ENCODE measurements at regions not wholly inside any gene's neighbourhood (a gene's known extent, or its start where the extent isn't known, plus 50 kb on each side); places are given as distances from the start of the nearest gene placed in this dataset.

DNA sequence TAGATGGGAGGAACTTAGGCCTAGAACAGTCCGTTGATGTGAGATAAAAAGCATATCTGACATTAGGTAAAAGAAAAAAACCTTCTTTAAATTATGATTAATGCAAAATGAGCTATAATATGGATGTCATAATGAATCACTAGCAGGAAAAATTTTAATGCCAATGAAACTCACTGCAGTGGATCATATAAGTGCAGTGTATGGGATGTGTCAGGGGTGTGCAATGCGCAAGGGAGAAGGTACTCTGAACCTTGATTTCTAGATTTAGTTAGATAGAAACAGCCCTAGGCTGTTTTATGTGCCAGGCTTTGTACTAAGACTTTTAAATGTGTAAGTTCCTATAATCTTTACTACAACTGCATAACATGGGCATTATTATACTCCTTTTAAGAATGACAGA lies 50.4 kb upstream of the NXPH2 start:
- TF ChIP-seq EZH2 (IDR thresholded peaks at IDR 0.05; ENCODE audit: low read length, unreplicated experiment) (no peak), EZH2phosphoT487 (IDR thresholded peaks at IDR 0.05; ENCODE audit: borderline replicate concordance, low read length) (no peak)
- TF ChIP-seq, protein P1, sequence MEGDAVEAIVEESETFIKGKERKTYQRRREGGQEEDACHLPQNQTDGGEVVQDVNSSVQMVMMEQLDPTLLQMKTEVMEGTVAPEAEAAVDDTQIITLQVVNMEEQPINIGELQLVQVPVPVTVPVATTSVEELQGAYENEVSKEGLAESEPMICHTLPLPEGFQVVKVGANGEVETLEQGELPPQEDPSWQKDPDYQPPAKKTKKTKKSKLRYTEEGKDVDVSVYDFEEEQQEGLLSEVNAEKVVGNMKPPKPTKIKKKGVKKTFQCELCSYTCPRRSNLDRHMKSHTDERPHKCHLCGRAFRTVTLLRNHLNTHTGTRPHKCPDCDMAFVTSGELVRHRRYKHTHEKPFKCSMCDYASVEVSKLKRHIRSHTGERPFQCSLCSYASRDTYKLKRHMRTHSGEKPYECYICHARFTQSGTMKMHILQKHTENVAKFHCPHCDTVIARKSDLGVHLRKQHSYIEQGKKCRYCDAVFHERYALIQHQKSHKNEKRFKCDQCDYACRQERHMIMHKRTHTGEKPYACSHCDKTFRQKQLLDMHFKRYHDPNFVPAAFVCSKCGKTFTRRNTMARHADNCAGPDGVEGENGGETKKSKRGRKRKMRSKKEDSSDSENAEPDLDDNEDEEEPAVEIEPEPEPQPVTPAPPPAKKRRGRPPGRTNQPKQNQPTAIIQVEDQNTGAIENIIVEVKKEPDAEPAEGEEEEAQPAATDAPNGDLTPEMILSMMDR (conservative IDR thresholded peaks at IDR 0.05; ENCODE audit: low read depth, low read length): no peak
